GM21381 (cell line): ENCODE measurements at regions not wholly inside any gene's neighbourhood (a gene's known extent, or its start where the extent isn't known, plus 50 kb on each side); places are given as distances from the start of the nearest gene placed in this dataset.

Experiments used
- ATAC-seq: cut with Tn5 transposase; IDR thresholded peaks from one replicate; pipeline ENCODE4 v1.9.1; 2021; ENCODE audit warnings: mild to moderate bottlenecking, moderate library complexity; ENCODE audit not compliant: unreplicated experiment

GRCh38 chr15:70450142-70450443, 313.3 kb downstream of the UACA start:
- no peak for ATAC-seq

DNA sequence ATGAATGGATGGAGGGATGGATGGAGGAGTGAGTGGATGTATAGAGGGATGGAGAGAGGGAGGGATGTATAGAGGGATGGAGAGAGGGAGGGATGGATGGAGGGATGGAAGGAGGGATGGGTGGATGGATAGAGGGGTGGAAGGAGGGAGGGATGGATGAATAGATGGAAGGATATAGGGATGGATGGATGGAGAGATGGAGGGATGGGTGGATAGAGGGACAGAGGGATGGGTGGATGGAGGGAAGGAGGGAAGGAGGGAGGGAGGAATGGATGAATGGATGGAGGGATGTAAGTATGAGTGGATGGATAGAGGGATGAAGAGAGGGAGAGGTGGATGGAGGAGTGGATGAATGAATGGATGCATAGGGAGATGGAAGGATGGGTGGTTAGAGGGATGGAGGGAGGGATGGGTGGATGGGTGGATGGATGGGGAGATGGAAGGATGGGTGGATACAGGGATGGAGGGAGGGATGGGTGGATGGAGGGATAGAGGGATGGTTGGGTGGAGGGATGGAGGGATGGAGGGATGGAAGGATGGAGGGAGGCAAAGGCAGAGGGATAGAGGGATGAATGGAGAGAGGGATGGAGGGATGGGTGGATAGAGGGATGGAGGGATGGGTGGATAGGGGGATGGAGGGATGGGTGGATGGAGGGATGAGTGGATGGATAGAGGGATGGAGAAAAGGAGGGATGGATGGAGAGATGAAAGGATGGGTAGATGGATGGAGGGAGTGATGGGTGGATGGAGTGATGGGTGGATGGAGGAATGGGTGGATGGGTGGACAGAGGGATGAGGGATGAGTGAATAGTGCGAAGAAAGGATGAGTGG, 313.8 kb downstream of the UACA start:
- no peak for ATAC-seq

DNA sequence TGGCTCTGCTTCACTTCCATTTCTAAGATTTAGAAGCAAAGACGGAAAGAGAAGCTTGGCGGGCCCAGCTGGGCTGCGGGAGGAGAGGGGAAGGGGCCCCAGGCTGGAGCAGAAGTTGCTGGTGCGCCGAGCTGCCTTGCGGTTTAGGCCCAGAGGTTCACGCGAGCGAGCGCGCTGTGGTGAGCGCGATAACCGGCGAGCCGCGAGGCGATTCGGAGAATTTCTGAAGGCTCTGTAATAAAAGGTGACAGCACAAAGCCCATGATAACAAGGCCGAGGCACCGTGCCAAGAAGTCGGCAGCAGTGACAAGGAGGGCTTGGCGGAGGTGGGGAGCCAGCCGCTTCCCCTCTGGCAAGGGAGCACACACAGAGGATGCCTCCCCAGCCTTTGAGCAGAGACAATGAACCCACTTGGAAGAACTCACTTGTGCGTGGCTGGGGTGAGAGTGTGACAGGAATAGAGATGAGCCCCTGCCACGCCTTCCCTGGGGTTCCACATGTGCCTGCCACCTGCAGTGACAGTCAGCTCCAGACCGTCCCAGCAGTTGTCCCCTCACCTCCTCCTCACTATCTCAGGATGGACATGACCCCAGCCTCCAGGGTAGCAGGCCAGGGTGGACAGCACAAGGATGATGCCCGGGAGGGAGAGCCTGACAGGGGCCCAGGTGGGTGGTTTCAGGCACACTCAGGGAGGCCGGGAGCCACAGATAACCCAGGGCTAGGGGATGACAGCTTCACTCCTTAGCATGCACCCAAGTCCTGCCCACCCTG, 315.2 kb downstream of the UACA start:
- no peak for ATAC-seq

DNA sequence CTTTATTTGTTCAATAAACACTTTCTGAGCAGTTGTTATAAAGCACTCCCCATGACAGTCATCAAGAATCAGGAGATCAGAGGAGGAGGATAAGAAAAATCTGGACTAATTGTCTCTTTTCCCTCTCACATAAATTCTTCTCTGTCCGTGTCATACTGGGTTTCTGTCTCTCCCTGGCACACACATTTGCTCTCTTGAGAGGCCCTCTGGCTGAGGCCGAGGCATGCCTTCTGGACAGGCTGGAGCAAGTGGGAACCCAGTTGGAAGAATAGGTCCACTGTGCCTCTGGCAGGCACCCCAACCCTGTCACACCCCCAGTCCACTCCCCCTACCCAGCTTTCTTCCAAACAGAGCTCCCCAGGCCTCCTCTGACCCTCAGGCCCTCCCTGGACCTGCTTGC, 315.8 kb downstream of the UACA start:
- no peak for ATAC-seq

- ATAC-seq, result no peak
These were observed 316.3 kb downstream of the UACA start for GRCh38 chr15:70447081-70447480.

DNA sequence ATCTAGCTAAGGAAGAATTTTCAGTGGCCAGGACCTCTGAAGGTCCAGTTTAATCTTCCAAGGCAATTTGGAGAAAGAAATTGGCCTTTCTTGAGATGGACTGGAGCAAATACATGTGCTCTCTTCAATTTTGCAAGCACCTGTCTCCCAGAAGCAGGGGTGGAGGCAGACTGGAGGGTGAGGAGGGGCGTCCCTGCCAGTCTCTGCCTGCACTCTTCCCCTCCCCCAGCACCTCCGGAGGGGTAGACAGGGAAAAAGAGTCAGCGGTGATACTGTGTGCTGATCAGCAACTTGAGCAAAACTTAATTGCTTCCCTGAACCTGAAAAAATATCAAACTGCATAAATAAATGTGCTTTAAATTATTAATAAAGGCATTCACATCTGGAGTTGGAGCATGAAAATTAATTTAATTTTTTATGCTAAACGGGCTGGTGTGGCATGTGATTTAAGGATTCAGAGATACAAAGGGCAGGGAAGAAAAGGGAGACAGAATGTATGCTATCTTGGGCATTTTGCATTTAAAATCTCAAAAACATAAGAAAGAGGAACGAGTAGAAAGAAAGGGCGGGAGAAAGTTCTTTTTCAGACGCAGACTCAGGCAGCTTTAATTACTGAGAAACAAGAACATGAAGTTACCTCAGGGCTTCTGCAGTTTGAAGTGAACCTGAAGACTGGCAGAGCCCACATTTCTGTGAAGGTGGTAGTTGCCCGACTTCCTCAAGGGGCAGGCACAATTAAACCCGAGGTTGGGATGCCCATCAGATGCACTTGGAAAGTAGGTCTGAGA, 319.7 kb downstream of the UACA start:
- ATAC-seq, result no peak

- ATAC-seq, result no peak
These were observed 320.6 kb downstream of the UACA start for GRCh38 chr15:70442616-70443321.

- ATAC-seq, result no peak
These were observed 321.1 kb downstream of the UACA start for GRCh38 chr15:70442211-70442610.

DNA sequence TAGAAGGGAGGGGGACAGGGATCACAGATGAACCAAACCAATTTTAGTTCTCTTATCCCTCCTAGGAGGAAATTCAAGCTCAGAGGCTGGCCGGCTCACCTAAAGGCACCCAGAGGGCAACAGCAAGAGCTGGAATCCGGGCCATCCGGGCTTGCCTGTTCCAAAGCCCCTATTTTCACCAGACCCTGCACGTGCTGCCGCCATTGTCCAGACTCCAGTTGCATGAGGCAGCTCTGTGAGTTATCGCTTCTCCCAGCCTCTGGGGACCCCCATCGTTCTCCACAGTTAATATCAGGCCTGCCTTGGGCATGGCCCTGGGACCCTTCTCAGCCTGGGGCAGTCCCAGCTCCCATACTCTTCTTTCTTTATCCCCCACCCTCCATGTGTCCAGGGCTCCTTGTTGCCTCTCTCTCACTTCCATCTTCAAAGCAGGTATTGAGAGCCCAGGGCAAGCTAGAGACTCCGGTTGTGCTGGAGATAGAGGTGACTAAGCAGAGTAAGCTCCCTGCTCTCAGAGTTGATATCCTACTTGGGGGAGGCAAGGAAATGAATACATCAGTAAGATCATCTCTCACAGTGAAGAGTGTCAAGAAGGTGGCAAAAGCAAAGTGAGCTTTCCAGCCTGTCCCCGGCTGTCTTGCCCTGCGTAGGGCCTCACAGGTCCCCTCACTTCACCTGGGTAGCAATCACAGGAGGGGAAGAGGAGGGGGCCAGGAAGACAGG, 322.8 kb downstream of the UACA start:
- ATAC-seq, result no peak

DNA sequence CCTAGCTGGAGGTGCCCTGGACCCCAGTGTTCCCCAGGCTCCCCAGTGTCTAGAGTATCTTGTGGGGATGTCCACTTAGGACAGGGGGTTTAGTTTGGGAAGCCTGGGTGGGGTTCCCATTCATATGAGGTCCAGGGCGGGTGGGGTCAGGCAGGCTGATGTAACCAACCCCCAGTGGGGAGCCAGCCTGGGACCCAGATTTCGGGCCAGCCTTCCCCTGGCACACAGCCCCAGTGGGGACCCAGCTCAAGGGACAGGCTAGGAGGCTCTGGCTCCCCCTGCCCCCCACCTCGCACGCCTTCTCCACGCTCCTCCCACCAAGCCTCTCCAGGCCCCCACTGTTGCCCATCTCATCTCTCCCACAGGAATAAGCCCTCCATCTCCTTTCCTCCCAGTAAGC, 323.5 kb downstream of the UACA start:
- no peak for ATAC-seq

DNA sequence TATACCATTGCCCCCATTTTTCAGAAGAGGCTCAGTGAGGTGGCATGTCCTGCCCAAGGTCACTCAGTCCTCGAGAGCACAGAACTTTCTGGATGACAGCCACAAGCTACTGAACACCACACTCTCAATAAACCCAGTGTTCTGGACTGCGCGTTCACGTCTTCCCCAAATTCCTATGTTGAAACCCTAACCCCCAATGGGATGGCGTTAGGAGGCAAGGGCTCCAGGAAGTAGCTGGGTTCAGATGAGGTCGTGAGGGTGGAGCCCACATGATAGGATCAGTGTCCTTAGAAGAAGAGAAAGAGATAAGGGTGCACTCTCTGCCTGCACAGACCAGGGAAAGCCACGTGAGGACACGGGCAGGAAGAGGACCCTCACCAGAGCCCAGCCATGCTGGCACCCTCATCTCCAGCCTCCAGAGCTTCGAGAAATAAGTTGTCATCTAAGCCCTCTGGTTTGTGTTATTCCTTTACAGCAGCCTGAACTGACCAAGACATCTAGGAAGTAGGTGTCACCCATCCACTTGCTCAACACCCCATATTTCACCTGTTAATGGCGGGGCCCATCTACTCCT, 324.0 kb downstream of the UACA start:
- no peak for ATAC-seq

DNA sequence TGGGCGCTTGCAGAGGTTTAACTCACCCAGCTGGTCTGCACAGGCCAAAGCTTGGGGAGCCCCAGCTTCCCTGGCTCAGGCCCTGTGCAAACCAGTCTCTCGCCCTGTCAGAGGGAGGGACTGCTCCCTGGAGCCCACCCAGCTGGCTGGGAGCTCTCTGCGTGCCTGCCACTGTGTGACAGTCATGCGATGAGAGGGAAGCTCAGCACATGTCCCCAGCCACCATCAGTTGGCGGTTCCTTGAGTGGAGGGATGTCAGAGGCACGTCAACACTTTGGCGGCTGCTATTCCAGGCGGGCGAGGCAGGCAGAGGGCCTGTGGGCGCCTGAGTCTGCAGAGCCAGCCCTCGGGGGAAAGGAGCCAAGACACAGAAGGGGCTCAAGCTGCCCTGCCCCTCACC, 324.6 kb downstream of the UACA start:
- ATAC-seq, result no peak

GRCh38 chr15:70437882-70438451, 325.4 kb downstream of the UACA start:
- no peak for ATAC-seq

GRCh38 chr15:70437089-70437488, 326.3 kb downstream of the UACA start:
- ATAC-seq, result no peak

DNA sequence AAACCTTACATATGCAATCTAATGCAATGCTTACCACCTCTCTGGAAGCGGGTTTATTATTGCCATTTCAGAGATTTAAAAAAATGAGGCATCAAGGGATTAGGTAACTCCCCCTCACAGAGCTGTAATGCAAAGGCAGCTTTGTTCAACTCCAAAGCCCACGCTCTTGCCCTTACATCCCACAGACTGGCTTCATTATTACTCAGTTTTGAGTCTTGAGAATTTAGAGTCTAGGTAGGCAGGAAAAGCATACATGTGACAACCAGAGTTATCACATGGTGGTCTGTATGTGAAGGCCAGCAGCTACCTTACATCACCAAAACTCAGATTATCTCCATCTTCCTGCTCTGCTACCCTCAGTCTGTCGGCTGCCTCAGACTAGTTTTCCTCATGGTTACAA, 326.9 kb downstream of the UACA start:
- peak; percentile 29 for ATAC-seq

DNA sequence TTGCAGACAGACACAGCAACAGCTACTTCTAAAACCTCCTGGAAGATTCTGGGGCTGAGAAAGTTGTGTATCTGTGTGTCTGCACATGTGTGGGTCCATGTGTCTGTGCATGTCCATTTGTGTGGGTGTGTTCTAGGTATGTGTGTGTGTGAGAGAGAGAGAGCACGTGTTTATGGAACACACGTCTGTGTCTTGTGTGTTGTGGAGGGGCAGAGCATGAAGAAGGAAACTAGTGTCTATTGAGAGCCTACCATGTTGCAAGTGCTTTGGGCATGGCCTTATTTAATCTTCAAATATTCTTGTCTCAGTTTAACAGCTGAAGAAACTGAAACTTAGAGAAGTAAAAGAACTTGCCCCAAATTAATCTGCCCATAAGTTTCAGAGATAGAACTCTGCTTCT, 327.5 kb downstream of the UACA start:
- ATAC-seq, result peak; percentile 45

GRCh38 chr15:70435369-70435768, 328.0 kb downstream of the UACA start:
- peak; percentile 51 for ATAC-seq

DNA sequence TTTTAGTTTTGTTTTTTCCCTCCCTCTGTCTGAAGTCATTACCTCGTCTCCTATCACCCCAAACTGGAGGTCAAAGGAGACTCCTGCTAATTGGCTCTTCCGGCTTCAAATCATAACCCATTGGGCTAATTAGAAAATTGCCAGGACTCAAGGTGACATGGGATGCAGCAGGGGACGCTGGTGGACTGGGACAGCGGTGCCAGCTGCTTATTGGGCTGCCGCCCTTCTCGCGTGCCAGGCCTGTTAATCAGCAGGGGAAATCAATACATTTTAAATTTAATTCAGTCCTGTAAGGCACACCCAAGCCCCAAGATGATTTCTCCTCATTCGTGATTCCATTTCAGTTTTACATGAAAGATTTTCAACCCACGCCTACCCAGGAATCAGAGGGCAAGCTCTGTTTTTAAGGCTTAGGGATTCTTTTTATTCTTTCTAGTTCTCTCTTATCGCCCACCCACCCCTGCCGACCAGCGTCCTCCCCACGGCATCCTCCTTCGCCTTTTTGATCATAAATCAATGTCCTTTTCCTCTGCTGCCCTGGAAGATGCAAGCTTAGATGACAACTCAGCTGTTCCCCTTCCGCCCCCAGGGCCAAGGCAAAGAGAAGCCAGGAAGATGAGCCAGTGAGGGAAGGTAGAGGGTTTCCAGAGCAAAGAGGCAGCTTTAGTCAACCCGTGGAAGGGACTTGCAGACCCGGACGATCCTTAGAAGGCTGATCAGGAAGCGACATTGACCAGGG, 329.6 kb downstream of the UACA start:
- ATAC-seq, result no peak

DNA sequence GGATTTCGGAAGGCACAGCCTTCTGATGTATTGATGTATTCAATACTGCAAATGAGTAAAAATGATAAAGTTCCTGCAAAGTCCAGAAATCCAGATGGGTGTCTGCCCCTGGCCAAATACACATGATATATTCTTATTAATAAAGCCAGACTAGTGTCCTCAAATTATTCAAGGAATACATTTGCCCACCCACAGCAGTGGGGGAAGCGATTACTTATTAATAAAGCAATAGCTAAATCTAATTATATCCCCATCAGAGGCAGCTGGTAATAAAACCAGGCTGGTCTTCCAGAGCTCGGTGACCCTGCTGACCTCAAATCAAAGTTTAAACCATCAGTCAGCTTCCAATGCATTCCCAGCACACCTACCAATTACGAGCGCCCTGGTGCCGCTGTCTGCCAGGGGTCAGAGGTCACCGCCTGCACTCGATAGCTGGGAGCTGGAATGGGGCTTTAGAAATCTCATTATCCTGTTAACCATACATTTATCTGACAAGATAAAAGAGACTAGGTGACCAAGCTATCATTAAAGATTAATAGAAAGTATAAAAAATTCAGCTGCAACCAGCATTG, 330.3 kb downstream of the UACA start:
- ATAC-seq, result no peak
